ENCODE measurements at regions not wholly inside any gene's neighbourhood (a gene's known extent, or its start where the extent isn't known, plus 50 kb on each side); places are given as distances from the start of the nearest gene placed in this dataset.
A peak's percentile ranks its signal among the peaks of the same experiment; 100 is the strongest.

DNA sequence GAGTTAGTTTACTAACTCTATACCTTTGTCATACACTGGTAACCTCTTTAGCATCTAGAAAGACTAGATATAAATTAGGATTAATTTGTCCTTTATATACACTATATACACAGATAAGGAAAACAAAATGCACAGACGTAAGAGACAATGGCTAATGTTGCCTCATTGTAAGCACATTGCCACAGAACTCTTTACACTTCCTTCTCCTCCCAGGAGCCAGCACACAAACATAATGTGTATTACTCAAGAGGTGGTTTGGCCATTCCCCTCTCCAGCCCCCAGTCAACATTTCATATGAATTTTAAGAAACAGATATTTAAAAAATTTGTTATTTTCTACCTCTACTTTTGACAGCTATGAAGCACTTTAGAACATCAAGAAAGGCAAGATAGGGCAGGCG lies 131.4 kb upstream of the OR4E1 start:
- TF ChIP-seq SPI1 (IDR thresholded peaks at IDR 0.05; ENCODE audit: borderline replicate concordance, low read depth) (peak; percentile 45; the same call in 1 of the 2 replicates), REST (IDR thresholded peaks at IDR 0.05; ENCODE audit: insufficient replicate concordance, low read depth) (no peak)
- Histone ChIP-seq H3K27me3 (ENCODE audit: insufficient read depth, poor library complexity, severe bottlenecking) (no peaks in the 10 kb centered on the region), H3K4me3 (replicated peaks; ENCODE audit: insufficient read depth, low read length) (no peak overlapping the region), H3K27ac (replicated peaks) (no peak overlapping the region)
- peak in 1 of 2 experiments; percentile 52 for DNase-seq (ENCODE audit: low read depth in 1 of 2, low spot score in 1 of 2)

- Histone ChIP-seq H3K27me3 (ENCODE audit: insufficient read depth, poor library complexity, severe bottlenecking) (no peaks in the 10 kb centered on the region), H3K27ac (replicated peaks) (no peak overlapping the region), H3K4me3 (replicated peaks; ENCODE audit: insufficient read depth, low read length) (no peak overlapping the region)
- TF ChIP-seq SPI1 (IDR thresholded peaks at IDR 0.05; ENCODE audit: borderline replicate concordance, low read depth) (no peak), GABPA (IDR thresholded peaks at IDR 0.05; ENCODE audit: low read depth) (no peak), REST (IDR thresholded peaks at IDR 0.05; ENCODE audit: insufficient replicate concordance, low read depth) (no peak), POLR2AphosphoS5 (IDR thresholded peaks at IDR 0.05; ENCODE audit: low read depth) (no peak)
- TF ChIP-seq, protein P1, sequence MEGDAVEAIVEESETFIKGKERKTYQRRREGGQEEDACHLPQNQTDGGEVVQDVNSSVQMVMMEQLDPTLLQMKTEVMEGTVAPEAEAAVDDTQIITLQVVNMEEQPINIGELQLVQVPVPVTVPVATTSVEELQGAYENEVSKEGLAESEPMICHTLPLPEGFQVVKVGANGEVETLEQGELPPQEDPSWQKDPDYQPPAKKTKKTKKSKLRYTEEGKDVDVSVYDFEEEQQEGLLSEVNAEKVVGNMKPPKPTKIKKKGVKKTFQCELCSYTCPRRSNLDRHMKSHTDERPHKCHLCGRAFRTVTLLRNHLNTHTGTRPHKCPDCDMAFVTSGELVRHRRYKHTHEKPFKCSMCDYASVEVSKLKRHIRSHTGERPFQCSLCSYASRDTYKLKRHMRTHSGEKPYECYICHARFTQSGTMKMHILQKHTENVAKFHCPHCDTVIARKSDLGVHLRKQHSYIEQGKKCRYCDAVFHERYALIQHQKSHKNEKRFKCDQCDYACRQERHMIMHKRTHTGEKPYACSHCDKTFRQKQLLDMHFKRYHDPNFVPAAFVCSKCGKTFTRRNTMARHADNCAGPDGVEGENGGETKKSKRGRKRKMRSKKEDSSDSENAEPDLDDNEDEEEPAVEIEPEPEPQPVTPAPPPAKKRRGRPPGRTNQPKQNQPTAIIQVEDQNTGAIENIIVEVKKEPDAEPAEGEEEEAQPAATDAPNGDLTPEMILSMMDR (IDR thresholded peaks at IDR 0.05; ENCODE audit: insufficient read depth, low read length): no peak
- DNase-seq (ENCODE audit: low read depth in 1 of 2, low spot score in 1 of 2): no peak
These were observed 128.8 kb upstream of the OR4E1 start for GRCh38 chr14:21802441-21802840.

DNA sequence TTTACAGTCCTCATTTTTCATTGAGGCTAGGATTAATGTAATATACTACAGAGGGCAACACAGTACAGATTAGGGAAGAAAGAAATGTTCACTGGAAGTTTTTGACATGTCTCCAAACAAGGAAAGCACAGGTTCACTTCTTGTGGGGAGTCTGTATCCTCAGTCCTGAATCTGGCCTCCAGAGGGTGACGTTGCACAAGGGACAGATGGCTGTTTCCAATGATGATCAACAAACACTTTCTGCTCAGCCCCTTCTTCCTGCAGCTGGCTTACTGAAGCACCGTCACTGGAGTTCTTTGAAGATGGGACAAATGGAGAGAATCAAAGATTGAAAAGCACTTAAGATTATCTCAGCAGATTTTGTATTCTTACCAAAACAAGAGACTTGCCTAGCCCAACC lies 123.3 kb upstream of the OR4E1 start:
- Histone ChIP-seq H3K4me3 (replicated peaks; ENCODE audit: insufficient read depth, low read length) (no peak overlapping the region), H3K27me3 (ENCODE audit: insufficient read depth, poor library complexity, severe bottlenecking) (peaks cover 3% of the 10 kb centered on the region), H3K27ac (replicated peaks) (no peak overlapping the region)
- TF ChIP-seq GABPA (IDR thresholded peaks at IDR 0.05; ENCODE audit: low read depth): no peak
- TF ChIP-seq, protein P1 (IDR thresholded peaks at IDR 0.05; ENCODE audit: insufficient read depth, low read length): no peak
- TF ChIP-seq SPI1 (IDR thresholded peaks at IDR 0.05; ENCODE audit: borderline replicate concordance, low read depth): no peak
- no peak for TF ChIP-seq POLR2AphosphoS5 (IDR thresholded peaks at IDR 0.05; ENCODE audit: low read depth)
- TF ChIP-seq REST (IDR thresholded peaks at IDR 0.05; ENCODE audit: insufficient replicate concordance, low read depth): no peak
- DNase-seq (ENCODE audit: low read depth in 1 of 2, low spot score in 1 of 2): no peak

DNA sequence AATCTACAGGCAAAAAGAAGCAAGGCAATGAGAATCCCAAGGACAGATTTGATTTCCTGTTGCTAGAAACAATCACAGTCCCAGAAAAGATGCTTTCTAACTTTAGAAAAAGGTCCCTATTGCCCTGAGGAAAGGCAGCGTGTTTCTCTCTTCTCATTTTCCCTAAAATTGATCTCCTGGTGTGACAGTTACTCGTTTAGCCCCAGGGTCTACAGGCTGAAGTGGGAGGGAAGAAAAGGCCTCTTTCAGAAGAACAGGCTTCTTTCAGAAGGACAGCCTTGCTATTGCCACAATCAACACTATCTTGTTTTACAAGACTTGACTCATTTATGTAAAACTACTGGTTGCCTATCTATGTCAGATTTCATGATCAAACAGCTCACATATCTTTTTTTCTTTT lies 121.8 kb upstream of the OR4E1 start:
- Histone ChIP-seq H3K27ac (replicated peaks) (no peak overlapping the region), H3K27me3 (ENCODE audit: insufficient read depth, poor library complexity, severe bottlenecking) (peaks cover 3% of the 10 kb centered on the region), H3K4me3 (replicated peaks; ENCODE audit: insufficient read depth, low read length) (no peak overlapping the region)
- TF ChIP-seq, protein P1 (IDR thresholded peaks at IDR 0.05; ENCODE audit: insufficient read depth, low read length): no peak
- TF ChIP-seq REST (IDR thresholded peaks at IDR 0.05; ENCODE audit: insufficient replicate concordance, low read depth) (no peak), GABPA (IDR thresholded peaks at IDR 0.05; ENCODE audit: low read depth) (no peak), SPI1 (IDR thresholded peaks at IDR 0.05; ENCODE audit: borderline replicate concordance, low read depth) (no peak), POLR2AphosphoS5 (IDR thresholded peaks at IDR 0.05; ENCODE audit: low read depth) (no peak)
- DNase-seq (ENCODE audit: low read depth in 1 of 2, low spot score in 1 of 2): no peak
